ENCODE measurements at regions not wholly inside any gene's neighbourhood (a gene's known extent, or its start where the extent isn't known, plus 50 kb on each side); places are given as distances from the start of the nearest gene placed in this dataset.

DNA sequence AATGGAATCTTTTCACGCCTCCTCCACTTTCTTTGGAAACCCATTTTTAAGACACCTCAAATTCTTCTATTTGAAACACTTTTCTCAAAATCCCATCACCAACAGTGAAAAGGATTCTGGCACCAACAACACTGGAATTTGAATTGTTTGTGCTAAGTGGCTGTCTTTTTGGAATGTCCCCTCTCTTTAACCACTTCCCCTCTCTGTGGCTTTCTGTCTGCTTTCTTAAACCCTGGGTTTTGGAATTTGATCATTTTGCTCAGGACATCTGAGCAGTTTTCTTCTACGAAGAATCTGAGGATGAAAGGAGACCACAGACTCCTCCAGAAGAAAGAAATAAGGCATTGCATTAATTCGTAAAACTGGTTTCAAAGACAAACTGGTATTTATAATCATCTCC lies 89.0 kb downstream of the MXRA5 start:
- in situ Hi-C loops (cut with MboI; ENCODE audit: low pct_unique_long_range_greater_than_20kb, low sequenced_read_pairs): no loop called here

DNA sequence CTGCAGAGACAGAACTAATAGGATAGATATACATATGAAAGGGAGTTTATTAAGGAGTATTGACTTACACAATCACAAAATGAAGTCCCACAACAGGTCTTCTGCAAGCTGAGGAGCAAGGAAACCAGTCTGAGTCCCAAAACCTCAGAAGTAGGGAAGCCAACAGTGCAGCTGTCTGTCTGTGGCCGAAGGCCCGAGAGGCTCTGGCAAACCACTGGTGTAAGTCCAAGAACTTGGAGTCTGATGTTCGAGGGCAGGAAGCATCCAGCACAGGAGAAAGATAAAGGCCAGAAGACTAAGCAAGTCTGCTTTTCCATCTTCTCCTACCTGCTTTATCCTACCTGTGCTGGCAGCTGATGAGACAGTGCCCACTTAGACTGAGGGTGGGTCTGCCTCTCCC lies 89.6 kb downstream of the MXRA5 start:
- DNase-seq: no peak
- in situ Hi-C loops (cut with MboI; ENCODE audit: low pct_unique_long_range_greater_than_20kb, low sequenced_read_pairs): no loop called here

More for the DNA sequence above, 89.0 kb downstream of the MXRA5 start:
- DNase-seq: no peak

DNA sequence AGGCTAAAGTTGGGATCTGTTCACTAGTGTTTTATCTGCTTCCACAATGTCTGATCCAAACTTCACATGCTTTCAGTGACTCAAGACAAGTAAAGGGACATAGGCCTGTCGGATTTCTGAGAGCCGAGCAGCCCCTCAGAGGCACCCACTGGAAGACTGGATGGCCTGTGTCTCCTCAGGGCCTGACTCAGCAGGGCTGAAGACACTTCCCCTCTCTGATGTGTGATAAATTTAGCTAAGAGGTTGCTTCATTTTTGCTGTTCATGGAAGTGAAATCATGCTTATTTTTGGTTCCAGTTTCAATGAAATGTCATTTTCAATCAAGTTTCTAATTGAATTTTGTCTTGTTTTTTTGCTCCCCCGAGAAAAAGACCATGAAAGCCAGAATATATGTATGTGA lies 93.7 kb downstream of the MXRA5 start:
- in situ Hi-C loops (cut with MboI; ENCODE audit: low pct_unique_long_range_greater_than_20kb, low sequenced_read_pairs): no loop called here
- DNase-seq: no peak

DNA sequence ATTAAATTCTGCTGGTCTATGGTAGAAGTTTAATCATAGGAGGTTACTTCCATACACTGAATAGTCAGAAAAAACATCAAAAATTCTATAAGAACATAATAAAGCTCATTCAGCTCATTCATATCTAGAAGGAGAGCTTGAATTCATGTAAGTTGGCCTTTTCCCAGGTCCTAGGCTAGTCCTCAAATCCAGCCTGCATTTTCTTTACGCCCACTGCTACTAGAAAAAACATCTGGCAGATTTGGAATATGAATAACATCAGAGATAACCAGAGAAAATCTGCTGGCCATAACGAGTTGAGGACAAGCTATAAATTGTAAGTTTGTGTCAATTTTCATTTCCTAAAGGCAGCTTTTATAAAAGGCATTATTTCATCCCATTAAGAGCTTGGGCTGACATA lies 95.5 kb downstream of the MXRA5 start:
- no peak for DNase-seq
- in situ Hi-C loops (cut with MboI; ENCODE audit: low pct_unique_long_range_greater_than_20kb, low sequenced_read_pairs): no loop called here

DNA sequence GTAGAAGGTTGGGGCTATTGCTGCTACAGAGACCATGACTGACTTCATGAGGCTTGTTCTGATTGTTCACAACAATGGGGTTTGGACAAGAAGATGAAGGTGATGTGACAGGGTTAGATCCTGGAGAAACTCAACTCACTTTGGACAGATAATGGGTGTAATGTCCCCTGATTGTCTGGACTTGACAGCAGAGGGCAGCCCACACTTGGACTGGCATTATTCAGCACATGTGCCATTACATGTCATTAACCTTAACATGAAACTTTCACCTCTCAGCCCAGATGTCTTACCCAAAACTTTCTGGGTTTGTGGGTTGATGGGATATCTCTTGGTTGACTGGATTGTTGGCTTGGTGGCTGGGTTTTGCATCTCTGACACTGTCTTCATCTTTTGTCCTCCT lies 101.5 kb downstream of the MXRA5 start:
- peak; percentile 1 for DNase-seq
- in situ Hi-C loops (cut with MboI; ENCODE audit: low pct_unique_long_range_greater_than_20kb, low sequenced_read_pairs): no loop called here

DNA sequence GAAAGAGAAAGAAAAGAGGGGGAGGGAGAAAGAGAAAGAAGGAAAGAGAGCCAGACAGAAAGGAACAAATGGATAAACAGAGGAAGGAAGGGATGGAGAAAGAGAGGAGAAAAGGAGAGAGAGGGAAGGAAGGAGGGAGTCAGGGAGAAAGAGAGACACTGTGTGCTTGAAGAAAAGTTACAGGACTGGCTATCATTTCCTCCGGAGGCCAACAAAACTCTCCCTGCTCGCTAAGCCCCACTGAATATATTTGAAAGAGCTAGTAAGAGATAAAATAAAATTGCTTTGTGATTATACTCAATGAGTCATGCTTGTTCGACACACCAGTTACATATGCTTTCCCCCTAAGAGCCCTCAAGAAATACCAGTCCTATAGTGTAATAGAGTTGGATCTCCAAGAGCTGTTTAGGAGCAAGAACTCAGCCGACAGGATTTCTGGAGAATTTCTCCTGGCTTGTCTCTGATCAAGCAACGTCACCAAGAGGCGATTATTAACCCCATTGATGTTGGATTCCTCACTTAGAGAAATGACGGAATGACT lies 102.2 kb downstream of the MXRA5 start:
- in situ Hi-C loops (cut with MboI; ENCODE audit: low pct_unique_long_range_greater_than_20kb, low sequenced_read_pairs): no loop called here
- DNase-seq: no peak

DNA sequence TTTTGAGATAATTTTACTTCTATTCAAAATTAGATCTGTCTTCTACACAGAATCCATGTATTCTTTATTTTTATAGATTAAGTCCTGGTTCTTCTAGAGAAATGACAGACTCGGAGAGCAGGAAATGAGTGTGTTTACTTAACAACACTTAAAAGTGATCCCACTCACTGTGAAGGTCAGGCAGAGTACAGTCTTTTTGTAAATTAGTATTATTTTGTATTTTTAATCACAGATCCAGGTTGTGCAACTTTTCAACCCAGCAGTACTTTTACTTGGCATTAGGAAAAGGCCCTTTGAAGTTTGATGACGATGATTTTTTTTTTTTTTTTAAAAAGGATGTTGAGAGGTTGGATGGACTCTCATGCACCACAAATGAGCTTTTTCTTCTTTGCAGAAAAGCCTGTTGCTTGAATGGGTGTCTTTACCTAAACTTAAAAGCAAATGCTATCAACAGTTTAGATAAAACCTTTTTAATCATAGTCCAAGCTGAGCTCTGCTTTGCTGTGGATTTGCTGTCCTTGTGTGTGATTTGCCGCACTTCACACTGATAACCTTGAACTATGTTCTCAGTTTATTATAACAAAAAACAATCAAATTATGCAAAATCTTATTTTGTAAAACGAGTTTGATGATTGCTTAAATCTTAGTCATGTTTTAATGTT lies 114.1 kb downstream of the MXRA5 start:
- DNase-seq: no peak
- in situ Hi-C loops (cut with MboI; ENCODE audit: low pct_unique_long_range_greater_than_20kb, low sequenced_read_pairs): no loop called here

DNA sequence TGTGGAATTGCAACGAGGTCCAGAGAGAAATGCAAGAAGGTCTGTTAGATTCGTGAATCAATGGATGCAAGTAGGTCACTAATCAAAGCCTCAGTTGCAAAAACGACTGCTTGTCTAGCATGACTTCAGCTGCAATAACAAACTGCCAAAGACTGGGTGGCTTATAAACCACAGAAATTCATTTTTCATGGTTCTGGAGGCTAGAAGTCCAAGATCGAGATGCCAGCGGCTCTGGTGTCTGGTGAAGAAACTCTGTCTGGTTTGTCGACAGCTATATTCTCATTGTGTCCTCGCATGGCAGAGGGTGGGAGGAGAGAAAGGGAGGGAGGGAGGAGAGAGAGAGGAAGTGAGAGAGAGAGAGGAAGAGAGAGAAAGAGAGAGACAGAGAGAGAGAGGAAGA lies 114.7 kb downstream of the MXRA5 start:
- DNase-seq: no peak
- in situ Hi-C loops (cut with MboI; ENCODE audit: low pct_unique_long_range_greater_than_20kb, low sequenced_read_pairs): no loop called here

DNA sequence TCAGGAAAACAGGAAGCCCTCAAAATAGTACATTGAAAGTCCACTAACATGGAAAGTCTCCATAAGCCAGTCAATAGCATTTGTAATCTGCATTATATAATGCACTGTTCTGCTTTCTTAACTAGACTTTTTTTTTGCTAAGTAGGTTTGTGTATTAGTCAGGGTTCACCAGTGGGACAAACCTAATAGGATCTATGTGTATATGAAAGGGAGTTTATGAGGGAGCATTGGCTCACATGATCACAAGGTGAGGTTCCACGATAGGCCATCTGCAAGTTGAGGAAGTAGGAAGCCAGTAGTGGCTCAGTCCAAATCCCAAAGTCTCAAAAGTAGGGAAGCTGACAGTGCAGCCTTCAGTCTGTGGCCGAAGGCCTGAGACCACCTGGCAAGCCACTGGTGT lies 116.0 kb downstream of the MXRA5 start:
- in situ Hi-C loops (cut with MboI; ENCODE audit: low pct_unique_long_range_greater_than_20kb, low sequenced_read_pairs): no loop called here
- DNase-seq: no peak

DNA sequence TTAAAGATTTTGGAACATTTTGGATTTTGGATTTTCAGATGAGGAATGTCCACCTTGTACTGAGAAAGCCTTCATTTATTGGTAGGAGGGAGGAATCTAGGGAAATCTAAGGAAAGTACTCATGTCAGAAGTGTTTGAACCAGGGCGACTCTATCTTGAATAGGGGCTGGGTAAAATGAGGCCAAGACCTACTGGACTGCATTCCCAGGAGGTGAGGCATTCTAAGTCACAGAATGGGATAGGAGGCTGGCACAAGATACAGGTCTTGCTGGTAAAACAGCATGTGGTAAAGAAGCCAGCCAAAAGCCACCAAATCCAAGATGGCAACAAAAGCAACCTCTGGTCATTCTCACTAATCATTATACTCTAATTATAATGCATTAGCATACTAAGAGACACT lies 118.9 kb downstream of the MXRA5 start:
- in situ Hi-C loops (cut with MboI; ENCODE audit: low pct_unique_long_range_greater_than_20kb, low sequenced_read_pairs): no loop called here
- DNase-seq: no peak

DNA sequence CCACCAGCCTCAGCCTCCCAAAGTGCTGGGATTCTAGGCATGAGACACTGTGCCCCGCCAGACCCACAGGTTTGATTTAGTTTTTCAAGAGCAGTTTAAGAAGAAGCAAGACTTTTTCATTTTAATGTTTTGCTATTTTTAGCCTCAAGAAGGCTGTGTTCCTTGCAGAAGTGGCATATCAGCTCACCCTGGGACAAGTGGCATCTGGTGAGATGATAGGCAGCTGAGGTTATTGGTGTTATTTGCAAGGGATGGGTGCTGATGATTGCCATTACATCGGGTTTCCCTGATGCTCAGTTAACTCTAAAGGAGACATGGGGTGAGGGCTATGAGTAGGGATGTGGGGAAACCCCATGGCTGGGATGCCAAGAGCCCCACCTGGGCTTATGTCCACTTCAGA lies 120.4 kb downstream of the MXRA5 start:
- no peak for DNase-seq
- in situ Hi-C loops (cut with MboI; ENCODE audit: low pct_unique_long_range_greater_than_20kb, low sequenced_read_pairs): no loop called here

DNA sequence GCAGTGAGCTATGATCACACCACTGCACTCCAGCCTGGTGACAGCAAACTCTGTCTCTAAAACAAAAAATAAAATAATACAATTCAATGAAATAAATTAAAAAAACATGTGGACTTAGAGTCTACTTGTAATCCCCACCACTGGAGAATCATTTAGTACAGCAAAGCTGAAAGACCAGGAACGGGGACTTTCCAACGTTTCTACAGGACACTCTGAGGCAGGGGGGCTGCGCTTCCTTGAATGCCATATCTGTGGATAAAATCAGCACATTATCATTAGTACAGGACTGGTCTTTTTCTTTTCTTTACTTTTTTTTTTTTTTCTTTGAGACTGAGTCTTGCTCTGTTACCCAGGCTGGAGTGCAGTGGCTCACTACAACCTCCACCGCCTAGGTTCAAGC lies 124.8 kb downstream of the MXRA5 start:
- DNase-seq: no peak

DNA sequence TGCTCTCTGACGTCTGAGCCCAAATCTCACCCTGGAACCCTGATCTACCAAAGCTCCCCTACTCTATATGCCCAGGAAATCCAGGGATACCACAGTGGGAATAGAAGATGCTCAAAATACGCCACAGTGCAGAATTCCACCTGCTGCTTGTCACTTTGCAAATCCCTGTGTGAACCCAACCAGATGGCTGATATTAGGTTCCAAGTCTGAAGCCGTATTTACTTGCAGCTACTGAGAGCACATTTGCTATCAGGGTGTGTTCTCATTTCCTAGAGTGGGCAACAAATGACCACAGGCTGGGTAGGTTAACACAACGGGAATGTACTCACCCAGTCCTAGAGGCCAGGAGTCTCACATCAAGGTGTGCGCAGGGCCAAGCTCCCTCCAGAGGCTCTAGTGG lies 126.8 kb downstream of the MXRA5 start:
- in situ Hi-C loops (cut with MboI; ENCODE audit: low pct_unique_long_range_greater_than_20kb, low sequenced_read_pairs): no loop called here

More for the DNA sequence above, 124.8 kb downstream of the MXRA5 start:
- in situ Hi-C loops (cut with MboI; ENCODE audit: low pct_unique_long_range_greater_than_20kb, low sequenced_read_pairs): no loop called here

DNA sequence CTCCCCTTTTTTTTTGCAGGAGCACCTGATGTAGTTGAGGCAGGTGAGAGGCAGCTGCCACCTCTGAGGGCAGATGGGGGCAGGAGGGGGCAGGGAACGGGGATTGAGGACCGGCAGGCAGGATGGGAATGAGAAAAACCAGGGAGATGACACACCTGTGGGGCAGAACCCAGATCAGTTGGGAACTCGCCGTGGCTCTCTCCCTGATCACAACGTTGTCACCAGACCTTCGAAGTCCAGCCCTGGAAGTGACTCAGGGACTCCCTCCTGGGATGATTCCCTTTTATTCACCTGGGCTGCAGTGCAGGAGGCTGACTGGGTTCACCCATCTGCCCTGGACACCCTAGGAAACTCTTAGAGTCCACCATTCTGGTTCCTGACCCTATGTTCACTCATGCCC lies 127.2 kb downstream of the MXRA5 start:
- DNase-seq: no peak
- in situ Hi-C loops (cut with MboI; ENCODE audit: low pct_unique_long_range_greater_than_20kb, low sequenced_read_pairs): no loop called here

More for the DNA sequence above, 126.8 kb downstream of the MXRA5 start:
- no peak for DNase-seq

DNA sequence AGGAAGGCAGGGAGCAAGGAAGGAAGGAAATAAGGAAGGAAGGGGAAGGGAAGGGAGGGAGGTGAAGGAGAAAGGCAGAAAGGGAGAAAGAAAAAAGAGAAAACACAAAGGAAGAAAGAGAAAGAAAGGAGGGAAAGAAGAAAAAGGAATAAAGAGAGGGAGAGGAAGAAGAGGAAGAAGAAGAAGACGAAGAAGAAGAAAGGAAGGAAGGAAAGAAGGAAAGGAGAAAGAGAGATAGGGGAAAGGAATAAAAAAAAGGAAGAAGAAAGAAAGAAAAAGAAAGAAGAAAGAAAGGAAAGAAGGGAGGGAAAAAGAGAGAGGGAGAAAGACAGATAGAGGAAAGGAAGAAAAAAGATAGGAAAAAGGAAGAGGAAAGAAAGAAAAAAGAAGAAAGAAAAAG lies 128.0 kb downstream of the MXRA5 start:
- in situ Hi-C loops (cut with MboI; ENCODE audit: low pct_unique_long_range_greater_than_20kb, low sequenced_read_pairs): no loop called here
- no peak for DNase-seq

DNA sequence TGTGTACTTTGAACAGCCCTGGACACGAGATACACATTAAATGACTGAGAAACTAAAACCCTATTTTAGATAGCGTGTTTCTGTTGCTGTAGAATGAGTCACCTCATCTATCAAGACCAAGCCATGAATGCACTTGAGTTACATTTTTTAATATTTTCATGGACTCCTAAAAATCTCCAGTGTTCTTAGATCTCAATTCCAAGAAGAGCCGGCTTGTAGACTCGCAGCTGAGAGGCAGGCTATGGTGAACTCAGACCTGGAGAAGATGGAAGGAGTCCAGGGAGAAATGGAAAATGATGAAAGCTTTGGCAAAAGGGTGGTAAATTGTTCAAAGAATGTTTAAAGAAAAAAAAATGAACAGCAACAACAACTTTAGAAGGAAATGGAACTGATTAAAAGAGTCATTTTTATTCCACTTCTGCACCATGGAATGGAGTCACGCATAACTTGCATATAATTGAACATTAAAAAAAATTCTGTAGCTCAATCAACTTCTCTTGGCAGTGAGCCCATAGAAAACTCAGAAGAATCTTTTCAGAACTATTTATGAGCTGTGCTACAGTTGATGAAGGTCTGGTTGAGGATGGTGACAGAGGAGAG lies 129.8 kb downstream of the MXRA5 start:
- in situ Hi-C loops (cut with MboI; ENCODE audit: low pct_unique_long_range_greater_than_20kb, low sequenced_read_pairs): no loop called here
- no peak for DNase-seq

DNA sequence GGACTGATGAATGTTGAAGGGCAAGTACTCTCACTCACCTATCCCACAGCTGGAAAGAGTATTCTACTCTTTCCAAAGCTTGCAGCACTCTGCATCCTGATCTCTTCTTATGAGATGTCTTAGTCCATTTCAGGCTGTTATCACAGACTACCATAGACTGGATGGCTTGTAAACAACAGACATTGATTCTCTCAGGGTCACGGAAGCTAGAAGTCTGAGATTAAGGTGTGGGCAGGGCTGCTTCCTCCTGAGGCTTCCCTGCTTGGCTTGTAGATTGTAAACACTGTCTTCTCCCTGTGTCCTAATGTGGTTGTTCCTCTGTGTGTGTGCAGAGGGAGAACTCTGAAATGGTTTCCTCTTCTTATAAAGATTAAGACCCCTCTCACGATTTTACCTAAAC lies 131.2 kb downstream of the MXRA5 start:
- in situ Hi-C loops (cut with MboI; ENCODE audit: low pct_unique_long_range_greater_than_20kb, low sequenced_read_pairs): no loop called here
- no peak for DNase-seq

DNA sequence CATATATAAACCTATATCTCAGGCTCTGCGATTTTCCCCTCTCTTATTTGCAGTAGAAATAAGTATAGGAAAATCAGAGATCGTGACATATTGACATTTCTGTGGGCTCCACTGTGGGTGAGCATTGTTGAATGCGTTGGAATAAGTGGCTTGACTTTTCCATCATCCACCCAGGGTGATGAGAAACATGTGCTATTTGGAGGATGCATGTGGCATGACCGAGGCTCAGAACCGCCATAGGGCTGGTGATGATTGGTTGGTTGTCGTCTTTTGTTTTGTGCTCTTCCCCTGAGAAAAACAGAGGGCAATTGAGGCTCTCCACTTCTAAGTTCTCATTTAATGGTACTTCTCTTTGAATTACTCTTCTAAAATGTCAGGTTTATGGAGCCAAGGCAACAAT lies 140.1 kb downstream of the MXRA5 start:
- in situ Hi-C loops (cut with MboI; ENCODE audit: low pct_unique_long_range_greater_than_20kb, low sequenced_read_pairs): no loop called here
- DNase-seq: no peak

DNA sequence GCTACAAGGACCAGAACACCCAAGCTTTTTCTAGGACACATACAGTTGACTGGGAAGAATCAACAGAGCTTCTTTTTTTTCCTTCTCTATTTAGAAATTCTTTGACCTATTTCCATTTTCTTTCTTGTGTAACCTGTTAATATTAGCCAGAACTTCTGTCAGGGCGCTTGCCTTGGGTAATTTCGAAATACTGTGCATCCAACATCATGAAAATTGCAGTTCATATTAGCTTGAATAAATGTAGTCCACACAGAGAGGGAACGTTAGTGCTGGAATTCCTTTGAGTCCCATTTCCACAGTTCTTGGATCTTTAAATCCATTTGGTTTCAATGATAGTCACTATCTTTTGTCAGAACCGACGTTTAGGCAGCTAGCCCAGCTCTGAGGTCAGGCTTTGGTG lies 141.8 kb downstream of the MXRA5 start:
- in situ Hi-C loops (cut with MboI; ENCODE audit: low pct_unique_long_range_greater_than_20kb, low sequenced_read_pairs): no loop called here

DNA sequence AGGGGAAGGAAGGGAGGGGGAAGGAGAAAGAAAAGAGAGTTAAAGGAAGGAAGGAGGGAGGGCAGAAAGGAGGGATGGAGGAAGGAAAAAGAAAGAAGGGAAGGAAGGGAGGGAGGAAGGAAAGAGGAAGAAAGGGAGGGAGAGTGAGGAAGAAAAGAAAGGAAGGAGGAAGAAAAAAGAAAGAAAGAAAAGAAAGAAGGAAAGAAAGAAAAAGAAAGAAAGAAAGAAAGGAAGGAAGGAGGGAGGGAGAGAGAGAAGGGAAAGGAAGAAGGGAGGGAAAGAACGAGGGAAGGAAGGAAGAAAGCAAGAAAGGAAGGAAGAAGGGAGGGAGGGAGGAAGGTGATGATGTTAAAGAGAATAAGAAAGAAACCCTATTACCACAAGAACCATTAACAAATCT lies 150.6 kb downstream of the MXRA5 start:
- in situ Hi-C loops (cut with MboI; ENCODE audit: low pct_unique_long_range_greater_than_20kb, low sequenced_read_pairs): no loop called here
- no peak for DNase-seq

More for the DNA sequence above, 141.8 kb downstream of the MXRA5 start:
- DNase-seq: no peak

DNA sequence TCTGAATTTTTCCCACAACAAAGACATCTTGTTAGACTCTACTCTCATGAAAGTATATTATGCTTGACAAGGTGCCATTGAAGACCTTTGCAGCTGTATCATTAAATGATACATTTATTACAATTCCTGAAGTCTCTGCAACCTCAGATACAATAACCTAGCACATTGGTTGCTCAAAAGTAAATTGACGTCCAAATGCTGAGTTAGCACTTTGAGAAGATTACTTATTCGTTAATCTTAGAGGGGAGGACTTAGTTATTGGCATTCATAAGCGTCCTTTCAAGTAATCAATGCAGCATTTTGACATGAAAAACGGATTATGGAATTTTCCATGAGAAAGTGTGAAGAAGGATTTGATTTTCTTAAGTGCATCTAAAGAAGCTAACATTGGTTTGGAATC lies 151.6 kb downstream of the ARSF start:
- in situ Hi-C loops (cut with MboI; ENCODE audit: low pct_unique_long_range_greater_than_20kb, low sequenced_read_pairs): no loop called here
- no peak for DNase-seq
